PC-9 (cell line): ENCODE measurements at regions not wholly inside any gene's neighbourhood (a gene's known extent, or its start where the extent isn't known, plus 50 kb on each side); places are given as distances from the start of the nearest gene placed in this dataset.

Experiments
- CTCF ChIP-seq: fragments of 200-600 bp; sonication (generic); conservative IDR thresholded peaks from 2 replicates; pipeline ENCODE4 v1.6.1; 2017; ENCODE audit warnings: mixed run types, antibody characterized with exemption, mild to moderate bottlenecking, moderate library complexity
- EZH2 ChIP-seq: fragments of 200-600 bp; sonication (generic); IDR thresholded peaks from 2 replicates; pipeline ENCODE4 v1.8.0; 2017; ENCODE audit warnings: antibody characterized with exemption, low read depth

- TF ChIP-seq EZH2 (no peak), CTCF (no peak)
These were observed 406.3 kb downstream of the IRX1 start for GRCh38 chr5:4001758-4002533.
